Fibroblast of skin of back (primary cell): ENCODE measurements at regions not wholly inside any gene's neighbourhood (a gene's known extent, or its start where the extent isn't known, plus 50 kb on each side); places are given as distances from the start of the nearest gene placed in this dataset.
A peak's percentile ranks its signal among the peaks of the same experiment; 100 is the strongest.

Source experiments
- DNase-seq: peaks from one replicate; pipeline ENCODE4 v3.0.0-alpha.2; 2013

DNA sequence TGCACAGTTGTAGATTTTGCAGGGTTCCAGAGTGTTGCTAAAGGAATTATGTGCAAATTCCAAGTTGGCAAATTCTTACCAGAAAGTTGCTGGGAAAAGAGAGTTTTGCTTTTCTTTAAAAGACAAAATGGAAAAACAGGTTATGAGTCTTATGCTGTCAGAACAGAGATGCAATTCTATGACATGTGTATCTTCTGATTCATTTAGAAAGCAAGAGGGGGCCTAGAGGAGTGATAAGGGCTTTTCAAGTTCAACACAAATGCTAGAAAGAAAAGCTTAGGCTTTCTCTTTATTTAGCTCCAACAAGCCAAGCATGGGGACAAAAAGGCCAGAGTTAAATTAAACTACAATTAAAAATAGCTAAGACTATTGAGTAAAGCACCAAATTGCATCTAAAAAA is 72.4 kb upstream of the GATB start:
- no peak for DNase-seq

DNA sequence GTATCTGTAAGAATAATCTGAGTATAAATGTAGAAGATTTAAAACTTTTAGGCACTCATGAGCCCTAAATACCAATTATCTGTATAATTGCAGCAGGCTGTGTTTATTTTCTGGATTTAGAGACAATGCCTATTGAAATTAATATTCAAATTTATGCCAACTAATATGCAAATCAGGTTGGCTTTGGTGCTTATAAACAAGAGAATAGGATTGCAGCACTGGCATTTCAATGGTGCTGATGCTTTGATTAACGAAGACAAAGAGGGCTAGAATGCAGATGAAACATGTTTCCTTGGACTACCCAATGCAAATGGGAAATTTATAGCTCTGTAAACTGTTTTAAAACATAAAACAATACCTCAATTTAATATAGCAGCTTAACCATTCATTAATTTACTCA is 70.7 kb upstream of the GATB start:
- DNase-seq: no peak

DNA sequence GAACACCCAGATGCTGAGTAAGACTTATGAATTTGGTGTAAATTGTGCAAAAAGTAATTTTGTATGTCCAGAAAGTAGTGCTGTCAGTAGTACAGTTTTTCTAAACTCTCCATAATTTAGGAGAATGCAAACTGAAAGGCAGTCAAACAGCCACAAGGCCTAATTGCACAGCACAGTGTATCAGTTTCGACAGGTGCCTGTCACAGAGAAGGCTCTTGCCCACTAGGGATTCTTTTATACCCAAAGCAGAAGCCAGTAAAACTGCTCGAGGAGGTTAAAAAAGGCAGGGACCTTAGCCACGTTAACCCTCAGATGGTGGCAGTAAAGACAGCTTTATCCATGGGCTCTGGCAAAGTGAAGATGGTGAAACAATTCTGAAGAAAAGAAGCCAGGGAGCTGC is 69.4 kb upstream of the GATB start:
- DNase-seq: no peak

DNA sequence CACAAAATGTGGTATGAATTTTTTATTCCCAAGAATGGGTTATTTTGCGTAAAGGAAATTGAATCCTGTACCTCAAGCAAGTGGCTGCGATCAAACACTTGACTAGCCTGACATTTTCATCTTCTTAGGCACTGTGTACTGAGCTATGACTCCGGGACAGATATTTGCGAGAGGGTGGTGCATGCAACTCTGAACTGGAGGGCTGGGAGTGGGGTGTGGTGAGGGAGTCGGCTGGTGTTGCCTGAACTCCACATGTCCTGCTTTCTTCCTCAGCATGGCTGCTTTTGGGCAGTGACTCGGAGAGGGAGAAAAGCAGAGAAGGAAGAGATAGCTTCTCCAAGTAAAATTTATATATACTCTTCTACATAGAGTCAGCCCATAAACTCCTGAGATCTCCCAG is 68.5 kb upstream of the GATB start:
- no peak for DNase-seq

DNA sequence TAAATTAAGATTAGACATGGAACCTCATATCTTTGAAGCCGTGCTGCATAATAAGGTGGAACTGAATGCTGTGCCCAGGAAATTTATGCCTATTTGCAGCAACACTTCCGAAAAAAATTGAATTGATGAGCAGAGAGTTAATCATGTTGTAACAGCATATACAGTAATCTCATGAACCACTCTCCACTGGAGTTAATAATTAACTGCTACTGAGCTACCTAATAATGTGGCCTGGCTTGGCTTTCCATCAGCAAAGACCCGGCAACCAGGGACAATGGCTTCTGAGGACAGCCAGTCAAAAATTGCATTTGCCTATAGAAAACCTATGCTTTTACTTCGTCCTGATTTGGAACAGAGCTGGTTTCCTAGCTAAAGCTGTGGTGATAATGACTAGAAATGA is 63.8 kb upstream of the GATB start:
- no peak for DNase-seq

DNA sequence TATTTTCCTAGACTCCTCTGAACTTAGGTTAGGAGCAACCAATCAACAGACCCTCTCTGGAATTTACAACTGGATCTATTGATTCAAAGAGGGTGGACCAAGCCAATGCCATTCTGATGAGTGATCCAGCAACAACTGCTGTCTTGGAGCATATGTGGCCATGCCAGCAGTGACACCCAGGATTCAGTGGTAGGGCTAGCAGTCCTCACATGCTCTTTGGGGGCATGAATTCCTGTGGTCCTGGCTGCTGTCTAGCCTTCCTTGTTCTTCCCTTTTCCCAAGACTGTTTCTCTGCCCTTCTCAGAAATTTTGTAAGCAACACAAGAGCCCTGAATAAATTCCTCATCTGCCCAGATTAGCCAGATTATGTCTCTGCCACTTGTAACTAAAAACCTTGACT is 61.5 kb upstream of the GATB start:
- DNase-seq: peak; percentile 7

DNA sequence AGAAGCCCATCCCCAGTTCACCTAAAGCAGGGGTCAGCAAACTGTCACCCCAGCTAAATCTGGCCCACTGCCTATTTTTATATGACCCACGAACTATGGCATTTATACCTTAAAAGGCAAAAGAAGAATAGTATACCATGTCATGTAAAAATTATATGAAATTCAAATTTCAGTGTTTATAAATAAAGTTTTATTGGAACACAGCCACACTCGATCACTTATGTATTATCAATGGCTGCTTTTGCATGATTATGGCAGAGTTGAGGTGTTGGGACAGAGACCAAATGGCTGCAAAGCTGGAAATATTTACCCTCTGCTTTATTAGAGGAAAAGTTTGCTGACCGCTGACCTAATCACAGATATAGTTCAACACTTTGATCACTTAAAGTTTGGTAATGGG is 59.2 kb upstream of the GATB start:
- no peak for DNase-seq

DNA sequence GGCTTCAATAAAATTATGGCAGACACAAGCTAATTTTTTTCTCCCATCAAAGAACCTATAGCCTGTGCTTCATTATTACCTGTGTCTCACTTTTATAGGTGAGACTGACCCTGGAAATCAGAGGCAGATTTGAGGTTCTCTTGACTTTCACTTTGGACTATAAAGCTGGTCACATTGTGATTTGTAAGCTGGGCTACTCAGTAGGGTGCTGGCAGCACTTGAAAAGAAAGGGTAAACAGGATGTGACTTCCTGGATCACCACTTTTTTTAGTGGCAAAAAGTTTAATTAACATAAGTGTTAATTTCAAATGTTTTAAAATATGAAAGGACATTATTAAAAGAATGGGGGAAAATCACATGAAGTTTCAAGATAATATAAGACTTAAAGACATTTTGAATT is 50.6 kb upstream of the GATB start:
- DNase-seq: no peak
